Endothelial cell (in vitro differentiated cells): ENCODE measurements at regions not wholly inside any gene's neighbourhood (a gene's known extent, or its start where the extent isn't known, plus 50 kb on each side); places are given as distances from the start of the nearest gene placed in this dataset.

Experiments used
- DNase-seq: peaks from one replicate; pipeline ENCODE4 v3.0.0; 2021; ENCODE audit warnings: low spot score
- H3K27ac Mint-ChIP-seq: one replicate; pipeline ENCODE4 v1.8.0; 2021; ENCODE audit warnings: mixed read lengths, inconsistent platforms; ENCODE audit not compliant: unreplicated experiment
- H3K27me3 Mint-ChIP-seq: one replicate; pipeline ENCODE4 v1.8.0; 2021; ENCODE audit warnings: mild to moderate bottlenecking, moderate library complexity, mixed read lengths, inconsistent platforms; ENCODE audit not compliant: unreplicated experiment
- H3K36me3 Mint-ChIP-seq: one replicate; pipeline ENCODE4 v1.8.0; 2021; ENCODE audit warnings: mild to moderate bottlenecking, low read depth, mixed read lengths, inconsistent platforms; ENCODE audit not compliant: unreplicated experiment
- H3K4me1 Mint-ChIP-seq: one replicate; pipeline ENCODE4 v1.8.0; 2021; ENCODE audit warnings: mild to moderate bottlenecking, mixed read lengths, inconsistent platforms; ENCODE audit not compliant: unreplicated experiment
- H3K4me3 Mint-ChIP-seq: one replicate; pipeline ENCODE4 v1.8.0; 2021; ENCODE audit warnings: mild to moderate bottlenecking, mixed read lengths, inconsistent platforms; ENCODE audit not compliant: unreplicated experiment
- H3K9me3 Mint-ChIP-seq: one replicate; pipeline ENCODE4 v1.8.0; 2021; ENCODE audit warnings: mixed read lengths, inconsistent platforms; ENCODE audit not compliant: unreplicated experiment
- CTCF ChIP-seq: fragments of 200-600 bp; sonication (generic); IDR thresholded peaks from one replicate; pipeline ENCODE4 v1.5.0; 2021; ENCODE audit warnings: antibody characterized with exemption; ENCODE audit not compliant: unreplicated experiment

GRCh38 chr2:52074130-52074719 is 1042.3 kb upstream of the NRXN1 start:
- TF ChIP-seq CTCF, result no peak
- Mint-ChIP-seq H3K36me3 (no peaks in the 10 kb centered on the region), H3K9me3 (no peaks in the 10 kb centered on the region), H3K4me3 (no peak overlapping the region), H3K27me3 (no peaks in the 10 kb centered on the region), H3K27ac (no peak overlapping the region), H3K4me1 (no peaks in the 10 kb centered on the region)
- no peak for DNase-seq

GRCh38 chr2:52072949-52073348 is 1041.0 kb upstream of the NRXN1 start:
- no peak overlapping the region for H3K4me3 Mint-ChIP-seq

GRCh38 chr2:52070665-52071064 is 1038.7 kb upstream of the NRXN1 start:
- no peak overlapping the region for H3K4me3 Mint-ChIP-seq
- H3K4me1 Mint-ChIP-seq, result no peaks in the 10 kb centered on the region
- no peak overlapping the region for H3K27ac Mint-ChIP-seq
- no peak for DNase-seq
- H3K9me3 Mint-ChIP-seq, result no peaks in the 10 kb centered on the region
- TF ChIP-seq CTCF, result no peak
- no peaks in the 10 kb centered on the region for H3K27me3 Mint-ChIP-seq
- H3K36me3 Mint-ChIP-seq, result no peaks in the 10 kb centered on the region

More at GRCh38 chr2:52072949-52073348, 1041.0 kb upstream of the NRXN1 start:
- H3K27me3 Mint-ChIP-seq, result no peaks in the 10 kb centered on the region
- no peaks in the 10 kb centered on the region for H3K4me1 Mint-ChIP-seq
- no peaks in the 10 kb centered on the region for H3K36me3 Mint-ChIP-seq
- no peaks in the 10 kb centered on the region for H3K9me3 Mint-ChIP-seq
- H3K27ac Mint-ChIP-seq, result no peak overlapping the region
- TF ChIP-seq CTCF, result no peak
- no peak for DNase-seq

- Mint-ChIP-seq H3K27me3 (no peaks in the 10 kb centered on the region), H3K4me3 (no peak overlapping the region), H3K9me3 (peaks cover under 1% of the 10 kb centered on the region), H3K36me3 (no peaks in the 10 kb centered on the region), H3K27ac (no peak overlapping the region), H3K4me1 (no peaks in the 10 kb centered on the region)
- TF ChIP-seq CTCF, result no peak
- no peak for DNase-seq
These were observed 1032.3 kb upstream of the NRXN1 start for GRCh38 chr2:52064234-52064633.

GRCh38 chr2:52054824-52055223 is 1022.9 kb upstream of the NRXN1 start:
- no peak for TF ChIP-seq CTCF
- Mint-ChIP-seq H3K9me3 (peaks cover 8% of the 10 kb centered on the region), H3K27ac (no peak overlapping the region), H3K27me3 (no peaks in the 10 kb centered on the region), H3K36me3 (peaks cover 15% of the 10 kb centered on the region), H3K4me1 (no peaks in the 10 kb centered on the region), H3K4me3 (no peak overlapping the region)
- DNase-seq, result no peak
